GM10266 (cell line): ENCODE measurements at regions not wholly inside any gene's neighbourhood (a gene's known extent, or its start where the extent isn't known, plus 50 kb on each side); places are given as distances from the start of the nearest gene placed in this dataset.

Source experiments
- DNase-seq: peaks from one replicate; pipeline ENCODE4 v3.0.0; 2012; ENCODE audit errors: extremely low spot score
- CTCF ChIP-seq: IDR thresholded peaks from 2 replicates; pipeline ENCODE4 v1.5.1; 2012; ENCODE audit warnings: mild to moderate bottlenecking, low read depth; ENCODE audit not compliant: control insufficient read depth, insufficient read depth; ENCODE audit errors: missing control alignments

GRCh38 chr2:23026671-23027070, 358.3 kb upstream of the KLHL29 start:
- TF ChIP-seq CTCF: no peak

GRCh38 chr2:23027396-23027795, 357.6 kb upstream of the KLHL29 start:
- no peak for TF ChIP-seq CTCF
- no peak for DNase-seq

More at GRCh38 chr2:23026671-23027070, 358.3 kb upstream of the KLHL29 start:
- no peak for DNase-seq

- DNase-seq: no peak
- TF ChIP-seq CTCF: no peak
Measured at GRCh38 chr2:23028106-23028505, 356.9 kb upstream of the KLHL29 start.

GRCh38 chr2:23029111-23029510, 355.9 kb upstream of the KLHL29 start:
- TF ChIP-seq CTCF: no peak
- DNase-seq: no peak

- TF ChIP-seq CTCF: no peak
- DNase-seq: no peak
Measured at GRCh38 chr2:23029951-23030350, 355.0 kb upstream of the KLHL29 start.

- no peak for TF ChIP-seq CTCF
- DNase-seq: no peak
Measured at GRCh38 chr2:23034996-23035395, 350.0 kb upstream of the KLHL29 start.

- TF ChIP-seq CTCF: no peak
- no peak for DNase-seq
Measured at GRCh38 chr2:23036629-23037028, 348.4 kb upstream of the KLHL29 start.
